SIG-M5 (cell line): ENCODE measurements at regions not wholly inside any gene's neighbourhood (a gene's known extent, or its start where the extent isn't known, plus 50 kb on each side); places are given as distances from the start of the nearest gene placed in this dataset.

ENCODE experiments used
- DNase-seq: peaks from one replicate; lab custom pipeline; 2025; lab: John Stamatoyannopoulos, UW

GRCh38 chr2:236317938-236318396 is 53.8 kb upstream of the ASB18 start:
- no peak for DNase-seq

- DNase-seq = no peak
These were observed 54.2 kb upstream of the ASB18 start for GRCh38 chr2:236318401-236318800.

- DNase-seq = no peak
These were observed 54.8 kb upstream of the ASB18 start for GRCh38 chr2:236319036-236319435.

GRCh38 chr2:236321415-236321814 is 57.2 kb upstream of the ASB18 start:
- DNase-seq = no peak

- no peak for DNase-seq
These were observed 69.4 kb upstream of the ASB18 start for GRCh38 chr2:236333417-236334121.

- DNase-seq = no peak
These were observed 70.1 kb upstream of the ASB18 start for GRCh38 chr2:236334122-236334876.

GRCh38 chr2:236335696-236336574 is 71.7 kb upstream of the ASB18 start:
- DNase-seq = no peak

GRCh38 chr2:236336575-236337464 is 72.6 kb upstream of the ASB18 start:
- no peak for DNase-seq

- DNase-seq = no peak
These were observed 73.5 kb upstream of the ASB18 start for GRCh38 chr2:236337465-236338325.

- DNase-seq = no peak
These were observed 74.4 kb upstream of the ASB18 start for GRCh38 chr2:236338495-236339184.

- DNase-seq = no peak
These were observed 76.0 kb upstream of the ASB18 start for GRCh38 chr2:236340251-236340650.

- DNase-seq = no peak
These were observed 76.9 kb upstream of the ASB18 start for GRCh38 chr2:236341067-236341466.

GRCh38 chr2:236341721-236342120 is 77.5 kb upstream of the ASB18 start:
- no peak for DNase-seq

- DNase-seq = no peak
These were observed 78.3 kb upstream of the ASB18 start for GRCh38 chr2:236342507-236342906.

GRCh38 chr2:236342951-236343350 is 78.7 kb upstream of the ASB18 start:
- no peak for DNase-seq

GRCh38 chr2:236343400-236344161 is 79.4 kb upstream of the ASB18 start:
- DNase-seq = peak; percentile 21

GRCh38 chr2:236344446-236344845 is 80.2 kb upstream of the ASB18 start:
- DNase-seq = no peak

GRCh38 chr2:236345081-236345714 is 81.0 kb upstream of the ASB18 start:
- no peak for DNase-seq

- DNase-seq = no peak
These were observed 82.2 kb upstream of the ASB18 start for GRCh38 chr2:236346366-236346765.
